ENCODE measurements at regions not wholly inside any gene's neighbourhood (a gene's known extent, or its start where the extent isn't known, plus 50 kb on each side); places are given as distances from the start of the nearest gene placed in this dataset.

DNA sequence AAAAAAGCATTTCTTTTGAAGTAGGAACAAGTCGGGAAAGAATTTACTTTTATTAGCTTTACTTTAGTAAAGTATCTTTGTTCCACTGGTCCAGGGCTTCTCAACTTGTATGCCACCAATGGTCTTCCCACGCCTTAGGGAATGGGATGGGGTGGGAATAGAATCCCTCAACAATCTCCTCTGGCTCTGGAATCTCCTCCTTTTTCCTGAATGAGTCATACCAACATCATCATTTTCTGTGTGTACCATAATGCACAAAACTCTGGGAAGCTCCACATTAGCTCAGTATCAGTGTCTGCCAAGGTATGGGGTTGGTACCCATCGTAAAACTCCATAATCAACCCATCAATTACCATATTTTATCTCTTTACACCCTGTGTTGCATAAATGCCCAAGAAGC is 159.4 kb upstream of the BMPER start:
- Histone ChIP-seq H3K36me3 (ENCODE audit: control insufficient read depth in 1 of 2, insufficient read depth in 2 of 2, low read length in 2 of 2) (no peaks in the 10 kb centered on the region), H3K79me2 (ENCODE audit: insufficient read depth, low read length) (no peaks in the 10 kb centered on the region), H3K9me3 (ENCODE audit: control insufficient read depth in 1 of 2, insufficient read depth in 1 of 2, low read depth in 1 of 2, low read length in 2 of 2) (no peaks in the 10 kb centered on the region), H3K9me2 (ENCODE audit: insufficient read depth) (no peaks in the 10 kb centered on the region), H3K27me3 (ENCODE audit: insufficient read depth, low read length) (no peaks in the 10 kb centered on the region), H3K4me3 (replicated peaks in 1 of 2; ENCODE audit: low read depth in 1 of 2, low read length in 2 of 2) (no peak overlapping the region), H3K4me1 (ENCODE audit: control insufficient read depth in 1 of 2, insufficient read depth in 2 of 2, low read length in 2 of 2) (no peaks in the 10 kb centered on the region), H4K20me1 (ENCODE audit: insufficient read depth) (no peaks in the 10 kb centered on the region), H2AFZ (ENCODE audit: low read depth, low read length, poor library complexity, severe bottlenecking) (no peak overlapping the region), H3K9ac (ENCODE audit: low read length) (no peak overlapping the region), H3K27ac (ENCODE audit: low read depth, low read length) (no peak overlapping the region), H3K4me2 (ENCODE audit: low read length) (no peak overlapping the region)
- intact Hi-C loops (cut with micrococcal nuclease) = loop anchor here (2.0 to 10.0 kb wide), 2 partner anchors 321 to 503 kb away; no protein-coding TSS in a partner anchor
- no TSS peak for BruUV-seq (replicated peaks)
- DNase-seq (ENCODE audit: low read depth, low spot score) (no peak), ATAC-seq (no peak)
- CTCF ChIA-PET = no interaction called here
- TF ChIP-seq FOSL1 (IDR thresholded peaks at IDR 0.05; ENCODE audit: low read depth) = peak; percentile 12; the same call in 1 of the 2 replicates
- TF ChIP-seq, protein P1, sequence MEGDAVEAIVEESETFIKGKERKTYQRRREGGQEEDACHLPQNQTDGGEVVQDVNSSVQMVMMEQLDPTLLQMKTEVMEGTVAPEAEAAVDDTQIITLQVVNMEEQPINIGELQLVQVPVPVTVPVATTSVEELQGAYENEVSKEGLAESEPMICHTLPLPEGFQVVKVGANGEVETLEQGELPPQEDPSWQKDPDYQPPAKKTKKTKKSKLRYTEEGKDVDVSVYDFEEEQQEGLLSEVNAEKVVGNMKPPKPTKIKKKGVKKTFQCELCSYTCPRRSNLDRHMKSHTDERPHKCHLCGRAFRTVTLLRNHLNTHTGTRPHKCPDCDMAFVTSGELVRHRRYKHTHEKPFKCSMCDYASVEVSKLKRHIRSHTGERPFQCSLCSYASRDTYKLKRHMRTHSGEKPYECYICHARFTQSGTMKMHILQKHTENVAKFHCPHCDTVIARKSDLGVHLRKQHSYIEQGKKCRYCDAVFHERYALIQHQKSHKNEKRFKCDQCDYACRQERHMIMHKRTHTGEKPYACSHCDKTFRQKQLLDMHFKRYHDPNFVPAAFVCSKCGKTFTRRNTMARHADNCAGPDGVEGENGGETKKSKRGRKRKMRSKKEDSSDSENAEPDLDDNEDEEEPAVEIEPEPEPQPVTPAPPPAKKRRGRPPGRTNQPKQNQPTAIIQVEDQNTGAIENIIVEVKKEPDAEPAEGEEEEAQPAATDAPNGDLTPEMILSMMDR (IDR thresholded peaks at IDR 0.05 in 2 of 3, conservative IDR thresholded peaks at IDR 0.05 in 1 of 3; ENCODE audit: borderline replicate concordance in 1 of 3, insufficient read depth in 1 of 3, low read depth in 2 of 3, low read length in 2 of 3) = no peak
- RAD21 ChIA-PET (ENCODE audit: low non-redundant PET in 1 of 2, low total read pairs in 2 of 2, uncharacterized antibody in 2 of 2, unreplicated experiment in 2 of 2) = no interaction called here
- POLR2A ChIA-PET = no interaction called here

DNA sequence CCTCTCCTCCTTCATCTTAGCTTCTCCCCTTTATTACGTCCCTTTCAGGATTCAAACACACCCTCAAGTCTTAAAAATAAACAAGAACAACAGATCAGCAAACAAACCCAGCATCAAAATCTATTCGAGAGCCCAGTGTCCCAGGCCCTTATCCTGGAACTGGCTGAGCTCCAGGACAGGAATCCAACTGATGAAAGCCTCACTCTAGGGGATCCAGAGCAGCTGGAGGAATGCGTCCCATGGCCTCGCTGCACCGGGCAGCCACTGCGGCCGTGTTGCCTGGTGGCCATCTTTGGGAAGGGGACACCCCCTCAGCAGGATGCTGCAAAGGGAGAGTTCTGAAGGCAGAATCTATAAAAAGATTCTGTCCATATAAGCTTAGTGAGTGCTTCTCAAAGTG is 156.5 kb upstream of the BMPER start:
- DNase-seq (ENCODE audit: low read depth, low spot score) (no peak), ATAC-seq (no peak)
- TF ChIP-seq RAD21 (IDR thresholded peaks at IDR 0.05; ENCODE audit: low read depth) (no peak), ELF1 (IDR thresholded peaks at IDR 0.05; ENCODE audit: borderline replicate concordance, low read depth) (no peak), ATF3 (IDR thresholded peaks at IDR 0.05) (no peak), SP1 (IDR thresholded peaks at IDR 0.05; ENCODE audit: low read depth) (no peak), POLR2A (IDR thresholded peaks at IDR 0.05; ENCODE audit: borderline replicate concordance, extremely low read depth, insufficient read depth, insufficient read length) (no peak), YY1 (IDR thresholded peaks at IDR 0.05; ENCODE audit: extremely low read depth, insufficient replicate concordance, low read depth, low read length) (no peak), ZBTB33 (IDR thresholded peaks at IDR 0.05; ENCODE audit: extremely low read depth, insufficient replicate concordance, low read length) (no peak)
- no peak overlapping the region for H3K4me2 ChIP-seq (ENCODE audit: low read length)
- ChIA-PET CTCF (no interaction called here), RAD21 (ENCODE audit: low non-redundant PET in 1 of 2, low total read pairs in 2 of 2, uncharacterized antibody in 2 of 2, unreplicated experiment in 2 of 2) (no interaction called here), POLR2A (no interaction called here)
- H3K4me3 ChIP-seq (replicated peaks in 1 of 2; ENCODE audit: low read depth in 1 of 2, low read length in 2 of 2) = no peak overlapping the region
- intact Hi-C loops (cut with micrococcal nuclease) = loop anchor here (10.0 kb wide), 1 partner anchor 324 kb away; no protein-coding TSS in a partner anchor
- no peaks in the 10 kb centered on the region for H3K9me2 ChIP-seq (ENCODE audit: insufficient read depth)
- no peaks in the 10 kb centered on the region for H3K36me3 ChIP-seq (ENCODE audit: control insufficient read depth in 1 of 2, insufficient read depth in 2 of 2, low read length in 2 of 2)
- H3K79me2 ChIP-seq (ENCODE audit: insufficient read depth, low read length) = no peaks in the 10 kb centered on the region
- no peak overlapping the region for H2AFZ ChIP-seq (ENCODE audit: low read depth, low read length, poor library complexity, severe bottlenecking)
- no peak overlapping the region for H3K27ac ChIP-seq (ENCODE audit: low read depth, low read length)
- BruUV-seq (replicated peaks) = no TSS peak
- 0 out of 2 replicates have a peak, but pooled peaks cover 3% of the 10 kb centered on the region for H3K27me3 ChIP-seq (ENCODE audit: insufficient read depth, low read length)
- H3K9me3 ChIP-seq (ENCODE audit: control insufficient read depth in 1 of 2, insufficient read depth in 1 of 2, low read depth in 1 of 2, low read length in 2 of 2) = no peaks in the 10 kb centered on the region
- H3K4me1 ChIP-seq (ENCODE audit: control insufficient read depth in 1 of 2, insufficient read depth in 2 of 2, low read length in 2 of 2) = no peaks in the 10 kb centered on the region
- no peak overlapping the region for H3K9ac ChIP-seq (ENCODE audit: low read length)
- no peaks in the 10 kb centered on the region for H4K20me1 ChIP-seq (ENCODE audit: insufficient read depth)

All from HCT116 (cell line).